ENCODE measurements at regions not wholly inside any gene's neighbourhood (a gene's known extent, or its start where the extent isn't known, plus 50 kb on each side); places are given as distances from the start of the nearest gene placed in this dataset.
"Not testable (repeated sequence)": the region's sequence is repeated elsewhere in the genome, so short reads cannot be mapped to it uniquely, and the experiment has no call there.

DNA sequence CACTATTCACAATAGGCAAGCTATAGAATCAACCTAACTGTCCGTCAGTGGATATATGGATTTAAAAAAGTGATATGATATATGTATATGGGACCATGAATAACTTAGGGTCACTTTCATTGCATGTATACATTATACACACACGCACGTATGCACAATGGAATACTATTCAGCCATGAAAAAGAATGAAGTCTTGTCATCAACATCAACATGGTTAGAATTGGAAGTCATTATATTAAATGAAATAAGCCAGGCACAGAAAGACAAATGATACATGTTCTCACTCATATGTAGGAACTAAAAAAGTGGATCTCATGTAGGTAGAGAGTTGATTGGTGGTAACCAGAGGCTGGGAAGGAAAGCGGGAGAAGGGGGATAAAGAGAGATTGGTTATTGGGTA is 234.3 kb downstream of the VRK1 start:
- DNase-seq, result no peak

DNA sequence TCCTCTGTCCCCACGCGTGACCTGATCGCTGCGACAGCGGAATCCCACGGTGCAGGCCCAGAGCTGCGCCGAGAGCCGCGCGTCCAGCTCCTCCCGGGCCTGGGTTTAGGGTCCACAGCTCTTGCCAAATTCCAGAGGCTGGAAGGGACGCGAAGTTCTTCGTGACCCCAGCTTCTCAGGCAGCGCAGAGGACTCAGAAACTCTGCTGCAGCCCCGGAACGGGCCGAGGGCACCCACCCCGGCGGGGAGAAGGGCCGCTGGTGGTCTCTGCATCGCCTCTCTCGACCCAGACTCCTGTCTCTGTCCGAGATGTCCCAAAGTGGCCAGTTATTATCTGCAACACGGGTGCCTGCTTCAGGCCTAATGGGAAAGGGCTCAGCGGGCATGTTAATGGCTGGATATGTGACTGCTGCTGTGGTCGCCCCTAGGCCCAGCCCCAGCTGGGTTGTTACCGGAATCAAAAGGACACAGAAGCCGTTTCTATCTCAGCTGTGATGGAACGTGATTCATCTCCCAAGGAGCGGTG is 236.4 kb downstream of the VRK1 start:
- no peak for DNase-seq

DNA sequence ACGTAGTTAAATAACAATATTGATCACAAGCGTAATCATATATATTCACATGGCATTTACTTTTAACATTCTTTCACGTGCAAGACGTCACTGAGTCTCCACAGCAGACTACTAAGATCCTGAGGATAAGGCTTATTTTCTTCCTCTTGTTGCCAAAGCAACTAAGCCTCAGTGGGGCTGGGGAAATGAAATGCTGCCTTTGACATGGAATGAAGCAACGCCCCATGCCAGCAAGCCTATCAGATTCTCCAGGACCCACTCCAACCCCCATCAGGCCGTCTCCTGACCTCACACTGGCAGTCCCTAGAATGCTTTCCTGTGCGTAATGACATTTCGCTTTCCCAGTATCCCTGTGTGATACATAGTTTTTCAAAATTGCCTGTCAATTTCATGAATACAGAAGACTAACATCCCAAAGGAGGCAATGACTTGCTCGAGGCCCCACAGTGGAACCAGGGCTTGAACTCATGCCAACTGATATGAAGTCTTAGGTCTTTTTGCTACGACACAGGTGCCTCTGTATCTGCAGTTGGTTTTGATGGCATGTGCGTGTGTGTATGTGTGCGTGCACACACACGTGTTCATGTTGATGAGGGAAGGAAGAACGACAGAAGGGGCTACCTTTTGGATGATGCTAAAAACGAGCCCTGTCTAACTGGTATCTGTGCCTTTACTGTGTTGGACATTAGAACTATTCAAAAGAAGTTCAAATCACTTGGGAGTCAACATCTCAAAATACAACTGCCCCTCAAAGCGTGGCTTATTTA is 239.1 kb downstream of the VRK1 start:
- no peak for DNase-seq

DNA sequence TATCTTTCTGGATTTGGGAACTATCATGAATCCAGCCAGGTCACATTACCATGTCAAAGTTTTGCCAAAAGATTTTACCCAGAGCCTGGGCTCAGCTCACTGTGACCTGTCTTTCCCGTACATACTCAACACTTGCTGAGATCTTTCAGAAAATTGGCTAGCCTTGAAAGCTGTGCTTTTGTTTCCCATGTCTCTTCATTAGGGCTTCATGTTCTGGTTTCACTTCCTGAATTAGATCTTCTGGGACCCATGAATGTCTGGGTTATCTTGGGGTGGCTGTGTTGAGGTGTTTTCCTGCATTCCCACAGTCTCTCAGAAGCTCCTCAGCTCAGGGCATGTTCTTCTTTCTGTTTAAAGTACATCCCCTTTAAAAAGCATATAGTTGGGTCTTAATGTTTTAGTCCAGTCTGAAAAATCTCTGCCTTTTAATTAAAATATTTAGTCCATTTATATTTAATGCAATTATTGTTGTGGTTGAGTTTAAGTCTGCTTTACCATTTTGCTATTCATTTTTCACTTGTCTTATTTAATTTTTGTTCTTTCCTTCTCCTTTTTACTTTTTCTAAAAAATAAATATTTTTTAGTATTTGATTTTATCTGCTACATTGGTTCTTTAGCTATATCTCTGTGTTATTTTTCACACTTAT is 242.7 kb downstream of the VRK1 start:
- DNase-seq, result no peak

DNA sequence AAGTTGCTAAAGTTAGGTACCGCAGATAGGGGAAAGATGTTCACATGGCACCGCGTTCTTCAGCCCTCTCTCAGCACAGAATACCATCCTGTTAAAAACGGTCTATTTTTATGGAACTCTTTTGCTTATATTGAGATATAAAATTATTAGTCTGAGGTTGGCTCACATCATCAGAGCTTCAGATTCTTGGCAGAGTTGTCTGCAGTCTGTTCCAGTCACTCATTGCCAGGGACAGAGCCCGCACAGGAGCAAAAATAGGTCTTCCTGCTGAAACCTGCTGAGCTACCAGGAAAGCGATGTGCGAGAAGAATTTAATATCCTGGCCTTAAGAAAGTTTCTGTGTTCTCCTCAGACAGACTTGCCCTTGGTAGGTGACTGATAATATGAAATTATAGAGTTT is 249.8 kb downstream of the VRK1 start:
- DNase-seq, result no peak

DNA sequence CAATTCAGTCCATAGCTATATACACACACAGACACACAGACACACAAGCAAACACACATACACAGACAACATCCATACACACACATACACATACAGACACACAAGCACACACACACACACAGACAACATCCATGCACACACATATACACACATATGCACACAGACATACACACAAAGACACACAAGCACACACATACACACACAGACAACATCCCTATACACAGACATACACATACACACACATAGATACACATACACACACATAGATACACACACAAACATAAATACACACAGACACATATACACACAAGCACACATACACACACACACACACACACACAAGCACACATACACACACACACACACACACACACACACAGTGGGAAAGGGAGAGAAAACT is 254.8 kb downstream of the VRK1 start:
- no peak for DNase-seq

DNA sequence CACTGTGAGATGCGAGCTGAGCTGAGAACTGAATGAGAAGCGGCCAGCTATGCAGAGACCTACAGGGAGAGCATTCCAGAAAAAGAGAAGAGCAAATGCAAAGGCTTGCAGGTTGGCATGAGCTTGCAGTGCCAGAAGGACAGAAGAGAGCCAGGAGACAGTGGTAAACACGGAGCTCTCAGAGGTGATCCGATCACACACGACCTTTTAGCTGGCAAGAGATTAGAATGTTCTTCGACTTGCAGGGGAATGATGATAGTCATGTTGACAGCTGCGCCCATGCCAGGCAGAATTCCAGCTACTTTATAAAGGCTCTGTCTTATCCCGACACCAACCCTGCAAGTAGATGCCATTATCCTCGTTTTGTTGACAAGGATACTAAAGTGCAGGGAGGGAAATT is 256.8 kb downstream of the VRK1 start:
- DNase-seq, result no peak

DNA sequence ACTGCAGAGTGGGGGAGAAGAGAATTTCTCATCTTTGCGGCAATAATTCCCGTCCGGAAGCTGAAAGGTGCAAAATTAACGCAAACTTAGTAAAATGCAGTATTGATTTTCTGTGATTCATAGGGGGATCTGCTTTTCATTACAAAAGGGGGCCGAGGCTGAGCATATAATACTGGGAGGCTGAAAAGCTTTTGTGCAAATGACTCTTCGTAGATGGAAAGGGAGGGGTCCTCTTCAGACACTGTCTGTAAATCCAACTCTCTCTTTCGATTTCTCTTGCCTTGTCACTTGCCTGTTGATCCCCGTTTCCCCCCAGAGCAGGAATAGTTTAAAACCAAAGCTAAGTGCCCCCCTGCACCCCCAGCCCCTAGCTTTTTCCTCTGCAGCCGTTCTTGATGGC is 258.2 kb downstream of the VRK1 start:
- no peak for DNase-seq

DNA sequence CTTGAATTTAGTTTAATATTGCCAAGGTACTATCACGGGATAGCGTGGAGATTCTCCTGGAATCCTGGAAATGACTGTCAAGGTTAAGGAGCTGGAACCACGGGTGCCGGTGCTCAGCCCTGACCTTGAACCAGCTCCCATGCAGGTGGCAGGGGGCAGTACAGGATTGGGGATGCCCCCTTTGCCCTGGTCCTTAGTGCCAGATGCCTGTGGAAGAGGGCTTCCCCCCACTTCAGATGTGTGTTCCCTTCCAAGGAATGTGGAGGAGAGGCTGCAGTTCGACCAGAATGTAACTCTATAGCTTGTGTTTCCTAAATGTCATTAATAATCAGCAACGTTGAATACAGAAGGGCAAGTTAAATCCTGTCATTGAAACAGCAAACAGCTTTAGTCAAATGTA is 258.9 kb downstream of the VRK1 start:
- peak in 1 of 4 experiments; percentile 14 for DNase-seq

DNA sequence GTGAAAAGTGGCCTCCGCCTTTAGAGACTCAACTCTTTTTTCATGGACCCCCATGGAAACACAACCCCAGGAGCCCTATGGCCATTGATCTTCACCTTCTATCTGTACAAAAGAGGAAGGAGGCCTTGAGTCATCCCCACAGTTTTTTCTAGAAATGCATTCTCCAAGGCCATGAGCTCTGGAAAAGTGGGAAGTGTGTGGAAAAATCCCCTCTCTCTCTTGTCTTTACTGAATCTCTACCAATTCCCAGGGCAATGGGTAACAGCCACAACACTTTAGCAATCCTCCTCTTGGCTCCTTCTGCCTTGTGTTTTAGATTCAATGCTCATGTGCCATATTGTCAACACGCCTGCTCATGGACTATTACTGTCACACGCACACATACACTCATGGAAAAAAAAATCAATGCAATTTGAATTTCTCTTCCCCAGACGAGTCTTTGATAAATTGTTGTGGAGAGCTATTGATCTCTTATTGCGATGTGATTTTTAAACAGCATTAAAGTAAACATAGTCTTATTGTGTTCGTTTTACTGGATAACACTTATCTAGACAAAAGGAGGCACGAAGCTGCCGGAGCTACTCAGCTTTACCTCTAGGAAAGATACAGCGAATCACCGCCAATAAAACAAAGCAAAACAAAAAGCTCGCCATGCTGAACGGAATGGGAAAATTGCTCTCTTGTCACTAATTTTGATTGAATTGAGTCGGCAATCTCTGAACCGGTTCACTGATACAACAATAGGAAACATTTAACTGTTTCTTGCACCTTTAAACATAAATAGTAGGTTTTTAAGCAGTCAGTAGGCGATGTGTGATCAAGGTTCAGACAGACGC is 260.3 kb downstream of the VRK1 start:
- DNase-seq, result no peak

DNA sequence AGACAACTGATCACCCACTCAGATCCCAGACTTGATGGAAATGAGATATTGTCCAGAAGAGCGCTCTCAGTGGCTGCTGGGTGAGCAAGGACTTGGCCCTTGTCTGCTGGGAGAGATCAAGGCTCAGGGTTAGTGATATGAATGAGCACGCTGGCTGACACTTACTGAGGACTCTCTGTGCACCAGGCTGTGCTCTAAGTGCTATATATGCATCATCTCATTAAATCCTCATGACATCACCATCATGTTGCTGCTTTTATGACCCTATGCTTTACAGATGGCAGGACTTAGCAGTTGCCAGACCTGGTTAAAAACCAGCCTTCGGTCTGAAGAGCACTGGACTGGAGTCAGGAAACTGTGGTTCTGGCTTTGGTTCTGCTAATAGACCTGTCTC is 260.9 kb downstream of the VRK1 start:
- DNase-seq, result no peak

DNA sequence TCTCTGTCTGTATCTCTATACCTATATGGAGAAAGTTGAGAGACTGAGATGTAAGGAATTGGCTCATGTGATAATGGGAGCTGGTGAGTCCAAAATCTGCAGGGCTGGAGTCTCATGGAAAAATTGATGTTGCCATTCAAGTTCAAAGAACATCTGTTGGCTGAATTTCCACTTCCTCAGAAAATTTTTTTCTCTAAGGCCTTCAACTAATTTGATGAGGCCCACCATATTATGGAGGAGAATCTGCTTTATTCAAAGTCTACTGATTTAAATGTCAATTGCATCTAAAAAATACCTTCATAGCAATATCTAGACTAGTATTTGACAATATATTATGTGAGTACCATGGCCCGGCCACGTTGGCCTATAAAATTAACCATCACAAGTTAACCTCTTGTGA is 261.4 kb downstream of the VRK1 start:
- no peak for DNase-seq

DNA sequence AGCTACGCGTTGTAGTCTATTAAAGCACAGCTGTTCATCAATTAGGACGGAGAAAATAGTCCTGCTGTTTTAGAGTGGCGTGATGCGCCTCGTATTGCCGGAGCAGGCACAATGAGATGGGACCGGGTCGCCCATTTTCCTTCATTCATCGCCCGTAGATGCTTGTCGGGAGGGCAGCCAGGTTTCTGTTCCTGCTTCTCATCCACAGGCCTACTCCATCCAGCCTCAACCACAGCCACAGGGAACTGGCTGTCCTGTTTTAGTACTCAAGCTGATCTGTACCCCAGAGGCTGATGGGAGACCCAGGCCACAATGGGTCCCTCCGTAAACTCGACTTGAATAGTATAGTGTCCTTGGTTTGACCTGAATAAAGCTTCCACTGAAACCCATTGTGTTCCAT is 264.0 kb downstream of the VRK1 start:
- peak in 1 of 4 experiments; percentile 19 for DNase-seq

DNA sequence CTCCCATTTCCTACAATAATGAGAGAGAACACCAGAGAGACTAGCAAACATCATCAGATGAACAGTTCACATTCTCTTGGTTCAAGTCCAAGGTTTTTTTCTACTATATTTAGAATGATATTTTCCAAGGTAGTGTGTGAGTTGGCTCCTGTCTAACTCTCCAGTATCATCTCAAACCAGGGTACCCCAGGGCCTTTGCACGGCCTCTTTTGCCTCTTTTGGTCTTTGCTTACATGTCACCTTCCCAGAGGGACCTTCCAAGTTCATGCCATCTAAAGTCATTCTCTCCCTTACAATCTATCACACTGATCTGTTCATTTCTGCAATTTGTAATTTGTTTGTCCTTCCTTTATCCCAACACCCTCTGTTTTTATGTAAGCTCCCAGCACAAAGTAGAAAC is 264.5 kb downstream of the VRK1 start:
- DNase-seq, result no peak

DNA sequence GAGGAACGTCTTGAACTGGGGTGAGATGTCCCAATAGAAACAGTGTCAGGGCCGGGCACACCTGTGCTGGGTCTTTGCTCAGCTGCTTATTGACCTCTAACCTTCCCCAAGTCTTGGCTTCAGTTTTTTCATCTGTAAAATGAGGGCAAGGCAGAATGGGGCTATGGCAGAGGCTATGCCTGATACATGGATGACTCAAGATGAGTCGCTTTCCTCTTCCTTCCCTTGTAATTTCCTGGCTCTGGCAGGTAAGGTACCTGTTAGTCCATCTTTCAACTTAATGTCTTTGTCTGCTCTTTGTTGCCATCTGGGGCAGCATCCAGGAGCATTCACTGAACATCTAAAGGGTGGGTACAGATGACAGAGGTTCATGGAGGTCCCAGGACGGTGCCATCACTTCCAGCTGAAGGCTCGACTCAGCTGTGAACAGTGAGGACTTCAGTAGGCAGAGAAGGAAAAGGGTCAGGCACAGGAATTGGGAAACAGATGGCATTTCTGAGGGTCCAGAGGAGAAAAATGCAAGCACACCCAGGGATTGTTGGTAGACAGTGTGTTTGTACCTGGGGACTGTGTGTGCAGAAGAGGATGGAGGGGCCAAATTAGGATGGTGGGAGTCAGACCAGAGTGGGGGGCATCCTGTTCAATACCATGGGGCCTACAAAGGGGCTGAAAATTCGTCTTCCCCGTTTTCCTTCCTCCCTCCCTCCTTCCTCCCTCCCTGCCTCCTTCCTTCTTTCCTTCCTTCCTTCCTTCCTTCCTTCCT is 268.3 kb downstream of the VRK1 start:
- DNase-seq, result no peak

DNA sequence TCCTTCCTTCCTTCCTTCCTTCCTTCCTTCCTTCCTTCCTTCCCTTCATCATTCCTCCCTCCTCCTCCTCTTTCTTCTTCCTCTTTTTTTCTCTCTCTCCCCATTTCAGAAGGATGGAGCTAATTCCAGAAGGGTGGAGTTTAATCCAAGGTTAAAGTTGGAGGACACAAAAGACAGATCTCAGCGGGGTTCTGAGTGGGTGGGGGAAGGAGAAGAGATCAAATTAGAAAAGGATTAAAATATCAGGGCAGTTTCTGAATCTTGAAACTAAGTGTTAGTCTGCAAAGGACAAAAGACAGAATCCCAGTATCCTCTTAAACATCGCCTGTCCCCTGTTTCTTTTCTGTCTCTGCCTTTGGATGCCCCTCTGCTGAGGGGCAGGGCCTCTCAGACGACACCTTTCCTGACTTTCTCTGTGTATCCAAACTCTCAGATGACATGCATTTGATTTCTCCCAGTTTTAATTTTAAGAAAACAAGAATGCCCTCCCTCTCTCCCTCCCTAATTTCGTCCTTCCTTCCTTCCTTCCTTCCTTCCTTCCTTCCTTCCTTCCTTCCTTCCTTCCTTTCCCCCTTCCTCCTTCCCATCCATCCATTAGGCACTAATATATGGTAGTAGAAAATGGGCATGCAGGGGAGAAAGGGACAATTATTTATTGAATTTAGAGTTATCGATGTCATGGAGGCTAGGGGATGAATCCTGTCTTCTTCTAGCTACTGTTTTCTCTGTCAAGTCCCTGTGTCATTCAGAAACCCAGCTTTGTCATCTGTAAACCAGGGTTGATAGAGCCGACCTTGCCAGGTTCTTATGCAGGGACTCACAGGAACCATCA is 269.1 kb downstream of the VRK1 start:
- DNase-seq, result no peak

DNA sequence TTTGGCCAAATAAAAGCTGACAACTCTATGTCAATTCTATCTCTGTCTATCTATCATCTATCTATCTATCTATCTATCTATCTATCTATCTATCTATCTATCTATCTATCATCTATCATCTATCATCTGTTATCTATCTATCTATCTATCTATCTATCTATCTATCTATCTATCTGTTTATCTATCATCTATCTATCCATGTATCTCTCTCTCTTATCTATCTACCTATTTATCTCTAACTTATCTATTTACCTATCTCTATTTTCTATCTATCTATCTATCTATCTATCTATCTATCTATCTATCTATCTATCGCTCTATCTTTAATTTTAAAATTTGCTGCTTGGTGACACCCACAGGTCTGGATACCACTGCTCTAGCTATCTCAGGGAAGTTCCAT is 271.1 kb downstream of the VRK1 start:
- not testable (repeated sequence) for DNase-seq

DNA sequence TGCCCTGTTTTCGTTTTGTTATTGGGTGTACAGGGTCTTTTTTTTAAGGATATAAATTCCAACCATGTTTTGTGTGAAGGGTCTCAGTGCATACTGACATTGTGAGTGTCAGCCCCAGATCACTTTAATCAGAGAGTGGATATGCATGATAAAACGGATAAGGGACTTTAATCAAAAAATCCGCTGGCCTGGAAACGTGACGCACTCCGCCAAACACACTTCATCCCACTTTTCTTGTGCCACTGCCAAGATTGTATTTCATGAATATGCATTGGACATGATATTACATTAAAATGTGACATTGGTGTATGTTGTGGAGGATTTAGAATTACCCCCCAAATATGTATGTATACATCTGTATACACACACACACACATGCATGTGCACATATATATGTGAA is 273.1 kb downstream of the VRK1 start:
- DNase-seq, result no peak

DNA sequence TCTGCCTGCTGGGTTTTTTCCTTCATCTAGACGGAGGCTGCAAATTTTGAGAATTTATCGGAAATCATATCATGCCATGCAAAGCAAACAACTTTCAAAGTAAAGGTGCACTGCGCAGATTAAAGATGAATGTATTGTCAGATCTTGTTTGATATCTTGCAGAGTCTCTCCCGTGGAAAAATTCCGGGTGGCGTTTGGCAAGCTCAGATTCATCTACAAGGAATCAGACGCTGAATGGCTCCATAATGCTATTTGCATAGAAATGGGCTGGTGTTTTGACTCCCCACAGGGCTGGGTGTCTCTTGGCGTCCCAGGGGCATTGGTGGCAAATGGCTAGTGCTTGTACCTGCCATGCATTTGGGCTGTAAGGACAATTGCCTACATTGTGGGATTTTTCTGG is 274.0 kb downstream of the VRK1 start:
- DNase-seq, result no peak

DNA sequence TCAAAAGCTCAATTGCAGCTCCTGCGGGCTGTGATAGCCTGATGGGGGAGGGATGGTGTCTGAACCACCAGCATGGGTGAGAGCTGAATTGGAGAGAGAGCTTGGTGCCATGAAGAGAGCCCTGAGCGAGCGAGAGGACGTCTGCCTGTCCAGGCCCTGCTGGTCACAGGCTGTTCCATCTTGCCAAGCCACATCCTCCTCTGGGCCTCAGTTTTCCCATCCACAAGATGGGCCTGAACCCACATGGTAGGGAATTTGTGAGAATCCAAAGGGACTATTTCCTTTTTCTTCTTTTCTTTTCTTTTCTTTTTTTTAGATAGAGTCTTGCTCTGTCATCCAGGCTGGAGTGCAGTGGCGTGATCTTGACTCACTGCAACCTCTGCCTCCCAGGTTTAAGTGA is 276.4 kb downstream of the VRK1 start:
- no peak for DNase-seq

DNA sequence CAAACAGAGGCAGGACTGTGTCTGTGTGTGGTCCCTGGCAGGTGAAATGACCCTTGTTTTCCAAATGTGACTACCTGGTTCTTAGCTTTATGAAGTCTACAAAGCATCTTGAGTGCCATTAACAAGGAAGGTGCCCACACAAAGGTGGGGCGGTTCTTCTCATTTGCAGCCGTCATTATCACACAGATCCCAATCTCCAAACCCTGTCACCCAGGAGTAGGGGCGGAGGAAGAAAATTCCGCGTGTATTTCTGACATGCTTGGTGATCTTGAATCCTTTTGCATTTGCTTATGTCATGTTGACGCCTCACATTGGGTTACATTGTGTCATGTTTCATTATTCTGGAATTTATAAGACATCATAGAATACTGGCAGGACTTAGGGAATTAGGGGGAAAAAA is 277.3 kb downstream of the VRK1 start:
- no peak for DNase-seq

DNA sequence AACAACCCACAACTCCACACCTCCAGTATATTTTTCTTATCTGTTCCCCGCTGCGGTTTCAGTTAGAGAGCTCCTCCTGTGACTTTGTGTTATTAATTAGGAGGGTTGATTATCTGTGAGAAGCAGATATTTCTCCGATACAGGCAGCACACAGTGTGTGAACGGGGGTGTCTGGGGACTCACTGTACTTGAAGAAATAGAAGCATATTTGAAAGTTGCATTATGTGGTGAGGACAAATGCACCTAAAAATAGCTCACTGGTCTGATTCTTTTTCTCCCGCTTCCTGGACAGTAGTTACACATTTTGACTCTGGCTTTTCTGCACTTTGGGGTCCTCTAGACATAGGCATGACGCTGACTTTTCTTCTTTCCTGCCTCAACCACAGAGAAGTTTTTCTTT is 277.7 kb downstream of the VRK1 start:
- DNase-seq, result peak in 2 of 4 experiments; percentile 6 to 12
